SIG-M5 treated with dmso at 0.1 percent for 504 hours (cell line): ENCODE measurements at regions not wholly inside any gene's neighbourhood (a gene's known extent, or its start where the extent isn't known, plus 50 kb on each side); places are given as distances from the start of the nearest gene placed in this dataset.
A peak's percentile ranks its signal among the peaks of the same experiment; 100 is the strongest.

Experiments used
- DNase-seq: peaks from one replicate; lab custom pipeline; 2025; ENCODE audit not compliant: unreplicated experiment; lab: John Stamatoyannopoulos, UW

DNA sequence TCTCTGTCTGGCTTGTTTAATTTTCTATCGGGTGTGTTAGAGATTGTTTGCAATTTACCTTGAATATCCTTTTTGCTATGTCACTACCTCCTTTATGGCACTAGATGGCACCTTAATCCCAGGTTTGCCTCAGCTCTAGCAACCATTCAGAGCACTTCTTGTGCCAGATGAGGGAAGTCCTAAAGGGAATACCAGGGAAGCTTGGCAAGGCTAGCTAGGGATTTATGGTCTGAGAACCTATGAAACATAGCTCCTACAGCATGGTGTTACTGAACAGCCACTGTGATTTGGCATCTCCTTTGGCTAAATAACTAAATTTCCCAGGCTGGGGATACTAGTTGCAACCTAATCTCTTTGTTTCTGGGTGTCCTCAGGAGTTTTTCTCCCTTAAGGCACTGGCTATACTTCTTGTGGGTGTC, 69.0 kb upstream of the VOPP1 start:
- DNase-seq = peak; percentile 58

GRCh38 chr7:55639640-55640039, 67.3 kb upstream of the VOPP1 start:
- DNase-seq = no peak

DNA sequence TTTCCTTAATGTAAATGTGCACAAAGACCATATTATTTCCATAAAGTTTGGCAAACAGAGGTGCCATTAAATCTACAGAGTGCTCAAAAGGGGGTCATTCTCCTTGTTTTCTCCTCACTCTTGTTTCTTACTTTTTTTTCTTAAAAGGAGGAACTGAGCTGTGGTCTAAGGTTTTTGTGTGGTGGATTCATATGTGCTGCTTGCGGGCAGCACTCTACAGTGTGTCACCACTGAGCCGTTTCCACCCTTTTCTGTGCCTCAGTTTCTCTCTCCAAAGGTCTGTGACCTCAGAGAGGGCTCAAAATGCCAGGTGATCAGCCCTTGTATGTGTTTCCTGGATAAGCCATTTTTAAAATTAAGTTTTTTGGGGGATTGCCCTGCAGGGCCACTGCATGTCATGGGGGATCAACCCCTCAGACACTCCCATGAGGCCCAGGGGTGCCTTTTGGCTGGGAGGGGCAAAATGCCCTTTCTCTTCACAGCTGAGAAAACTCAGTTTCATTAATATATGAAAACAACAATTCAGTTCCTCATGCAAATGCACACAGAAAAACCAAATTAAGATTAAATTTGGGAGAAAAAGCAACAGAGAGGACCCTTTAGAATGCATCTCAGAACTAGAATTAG, 56.9 kb upstream of the VOPP1 start:
- no peak for DNase-seq

GRCh38 chr7:55624813-55625212, 52.5 kb upstream of the VOPP1 start:
- no peak for DNase-seq

DNA sequence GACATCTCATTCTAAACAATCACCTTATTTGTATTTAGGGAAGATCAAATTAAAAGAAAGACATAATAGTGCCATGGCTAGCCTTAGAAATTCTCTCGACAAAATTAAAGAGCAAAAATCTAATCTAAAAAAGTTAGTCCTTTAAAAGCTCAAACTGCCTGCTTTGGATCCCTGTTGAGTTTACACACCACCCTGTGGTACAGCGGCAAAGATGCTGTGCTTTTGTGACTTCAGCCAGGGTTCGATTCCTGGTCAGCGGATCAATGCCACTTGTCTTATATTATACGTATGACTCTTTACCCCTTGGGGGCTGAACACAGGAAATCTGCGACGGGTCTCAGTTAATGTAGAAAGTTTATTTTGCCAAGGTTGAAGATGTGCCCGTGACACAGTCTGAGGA, 51.3 kb upstream of the VOPP1 start:
- no peak for DNase-seq

DNA sequence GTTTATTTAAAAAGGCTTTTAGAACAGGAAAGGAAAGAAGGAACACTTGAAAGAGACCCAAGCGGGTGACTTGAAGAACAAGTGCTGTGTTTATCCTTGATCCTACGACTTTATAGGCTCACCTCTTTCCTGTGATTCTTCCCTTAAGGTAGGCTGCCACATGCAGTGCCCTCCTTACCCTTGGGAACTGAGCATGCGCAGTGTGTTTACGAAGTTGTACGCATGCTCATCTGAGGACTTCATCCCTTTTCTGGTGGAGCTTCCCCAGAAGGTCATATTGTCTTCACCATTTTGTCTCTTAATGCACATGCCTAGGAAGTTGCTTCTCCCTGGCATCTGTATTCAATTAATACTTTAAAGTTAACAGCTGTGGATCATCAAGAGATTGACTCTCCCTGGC, 49.9 kb upstream of the VOPP1 start:
- no peak for DNase-seq
